Left renal cortex interstitium (tissue), 4 donors: ENCODE measurements at regions not wholly inside any gene's neighbourhood (a gene's known extent, or its start where the extent isn't known, plus 50 kb on each side); places are given as distances from the start of the nearest gene placed in this dataset.
"Not testable (repeated sequence)": the region's sequence is repeated elsewhere in the genome, so short reads cannot be mapped to it uniquely, and the experiment has no call there.

Experiments
- DNase-seq, 4 donors: peaks; one replicate each; pipeline ENCODE4 v3.0.0-alpha.2; 2013; ENCODE audit warnings: low read depth in 4 of 4, low spot score in 2 of 4, missing footprints in 1 of 4

DNA sequence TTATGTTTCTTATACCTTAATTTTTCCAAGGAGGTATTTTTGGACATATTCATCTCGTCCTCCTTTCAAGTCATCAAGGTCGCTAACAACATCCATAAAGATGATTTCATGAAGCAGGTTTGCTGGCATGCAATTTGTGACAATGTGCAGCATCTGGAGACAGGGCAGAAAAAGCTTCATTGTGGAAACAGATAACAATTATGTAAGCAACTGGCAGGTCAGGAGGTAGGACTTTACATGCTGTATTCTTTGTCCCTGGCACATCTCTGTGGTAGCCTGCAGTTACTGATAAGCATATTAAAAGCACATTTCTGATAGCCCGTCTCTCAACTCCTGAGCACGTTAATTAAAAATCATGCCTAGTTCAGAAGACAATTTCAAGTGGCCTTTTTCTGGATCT is 156.8 kb downstream of the LEPR start:
- no peak for DNase-seq

DNA sequence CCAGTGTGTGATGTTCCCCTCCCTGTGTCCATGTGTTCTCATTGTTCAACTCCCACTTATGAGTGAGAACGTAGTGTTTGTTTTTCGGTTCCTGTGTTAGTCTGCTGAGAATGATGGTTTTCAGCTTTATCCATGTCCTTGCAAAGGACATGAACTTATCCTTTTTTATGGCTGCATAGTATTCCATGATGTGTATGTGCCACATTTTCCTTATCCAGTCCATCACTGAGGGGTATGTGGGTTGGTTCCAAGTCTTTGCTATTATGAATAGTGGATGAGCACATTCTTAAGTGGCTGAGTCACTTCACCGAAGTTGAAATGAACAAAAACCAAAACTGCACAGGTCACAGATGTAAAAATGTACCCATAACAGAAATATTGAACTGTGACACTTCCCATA is 157.5 kb downstream of the LEPR start:
- DNase-seq, result not testable (repeated sequence)

DNA sequence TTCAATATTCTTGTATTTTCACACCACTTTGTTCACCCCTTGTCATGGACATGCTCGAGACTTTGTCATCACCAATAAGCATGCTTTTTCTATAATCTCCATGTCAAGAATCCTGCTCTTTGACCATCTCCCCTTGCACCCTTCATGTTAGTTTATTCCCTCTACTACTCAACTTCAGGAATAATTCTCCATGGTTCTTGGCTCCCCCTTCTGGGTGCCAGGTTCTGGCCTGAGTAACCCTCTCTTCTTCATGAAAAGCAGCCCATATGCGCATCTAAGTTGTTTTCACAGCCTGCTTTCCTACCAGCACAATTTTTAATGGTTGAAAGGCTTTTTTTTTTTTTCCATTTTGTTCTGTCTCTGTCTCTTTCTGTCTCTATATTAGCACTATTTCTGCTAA is 160.7 kb downstream of the LEPR start:
- DNase-seq, result no peak

DNA sequence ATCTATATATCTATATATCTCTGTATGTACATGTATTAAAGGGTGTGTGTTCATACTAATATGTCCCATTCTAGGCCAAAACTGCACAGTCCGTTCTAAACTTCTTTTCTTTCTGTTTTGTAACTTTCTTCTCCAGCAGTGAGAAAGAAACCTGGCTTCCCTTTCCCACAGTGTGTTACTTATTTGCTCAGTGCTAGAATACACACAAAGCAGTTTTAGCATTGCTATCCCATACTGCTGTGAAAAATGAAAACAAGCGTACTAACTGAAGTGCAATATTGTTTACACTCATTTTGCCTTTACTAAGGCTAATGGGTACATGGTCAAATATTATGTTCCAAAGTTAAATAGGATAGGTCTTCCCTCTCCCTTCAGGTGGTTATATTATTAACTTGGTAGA is 163.9 kb downstream of the LEPR start:
- DNase-seq, result no peak

DNA sequence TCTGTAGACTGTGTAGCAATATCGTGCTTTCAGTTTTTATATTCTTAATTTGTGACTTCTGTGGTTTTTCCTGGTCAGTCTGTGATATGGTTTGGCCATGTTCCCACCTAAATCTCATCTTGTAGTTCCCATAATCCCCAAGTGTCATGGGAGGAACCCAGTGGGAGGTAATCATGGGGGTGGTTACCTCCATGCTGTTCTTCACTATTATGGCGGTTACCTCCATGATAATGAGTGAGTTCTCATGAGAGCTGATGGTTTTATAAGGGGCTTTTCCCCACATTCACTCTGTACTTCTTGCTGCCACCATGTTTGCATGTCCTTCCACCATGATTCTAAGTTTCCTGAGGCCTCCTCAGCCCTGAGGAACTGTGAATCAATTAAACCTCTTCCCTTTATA is 169.8 kb downstream of the LEPR start:
- DNase-seq, result no peak

DNA sequence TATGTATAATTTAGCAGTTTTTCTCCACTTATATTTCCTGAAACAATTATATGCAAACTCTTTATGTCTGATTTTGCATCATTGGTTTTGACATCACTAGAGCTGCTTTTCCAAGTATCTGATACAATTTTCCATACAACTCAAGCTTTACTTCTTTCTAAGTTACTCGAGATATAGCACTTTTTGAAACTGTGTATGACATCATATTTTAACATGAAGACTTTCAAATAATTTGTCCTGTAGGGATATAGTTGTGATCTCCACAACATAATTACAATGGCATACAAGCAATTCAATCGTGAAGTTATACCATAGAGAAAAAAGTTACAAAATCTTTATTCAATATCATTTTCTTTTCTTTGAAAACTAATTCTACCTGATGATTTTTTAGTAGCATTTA is 173.0 kb downstream of the LEPR start:
- no peak for DNase-seq

DNA sequence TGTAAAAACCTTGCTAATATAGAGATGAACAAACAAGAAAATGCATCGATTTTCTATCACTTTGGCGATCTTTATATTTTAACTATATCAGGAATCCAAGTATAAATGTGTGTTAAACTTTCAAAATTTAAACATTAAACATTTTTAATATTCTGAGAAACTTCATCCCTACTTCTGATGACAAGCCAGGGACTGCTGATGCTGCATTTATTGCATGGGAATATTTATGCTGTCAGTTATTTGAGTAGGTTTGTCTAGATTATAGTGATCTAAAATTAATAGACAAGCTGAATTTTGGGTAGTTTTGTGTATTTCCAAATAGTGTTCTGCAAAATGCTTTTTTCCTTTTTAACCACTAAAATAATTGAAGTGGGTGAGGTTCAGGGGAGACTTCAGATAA is 175.3 kb downstream of the LEPR start:
- DNase-seq, result no peak

DNA sequence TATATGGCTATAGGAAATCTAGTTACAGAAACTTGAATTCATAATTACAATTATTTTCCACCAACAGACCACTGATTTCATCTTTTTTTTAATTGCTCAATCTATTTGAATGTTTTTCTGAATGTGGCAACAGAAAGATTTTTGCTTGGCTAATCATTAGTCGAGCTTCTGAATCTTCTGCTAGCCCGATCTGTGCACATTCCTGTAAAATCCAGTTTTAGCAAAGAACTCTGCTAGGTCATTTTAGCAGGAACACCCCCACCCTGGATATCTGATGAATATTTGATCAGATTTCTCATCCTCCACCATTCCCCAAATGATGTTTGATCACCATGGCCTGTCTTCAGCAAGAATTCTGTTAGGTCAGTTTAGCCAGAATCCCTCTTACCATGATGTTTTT is 176.3 kb downstream of the LEPR start:
- no peak for DNase-seq

DNA sequence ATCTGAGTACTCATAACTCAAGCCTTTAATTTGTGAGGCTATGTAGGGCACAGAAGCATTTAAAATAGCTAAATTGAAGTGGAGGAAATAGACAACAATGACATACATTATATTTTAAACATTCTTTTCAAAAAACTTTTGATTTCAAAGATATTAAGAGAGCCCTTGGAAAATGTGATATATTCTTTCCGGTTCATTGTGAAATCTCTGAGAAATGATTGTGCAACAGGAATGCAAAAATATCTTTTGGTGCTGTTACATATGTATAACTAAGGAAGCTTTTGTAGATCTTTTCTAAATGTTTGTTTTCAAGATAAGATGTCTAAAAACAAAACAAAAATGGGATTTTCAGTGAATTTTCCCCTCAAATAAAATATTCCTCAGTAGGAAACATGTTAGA is 185.2 kb downstream of the LEPR start:
- no peak for DNase-seq

DNA sequence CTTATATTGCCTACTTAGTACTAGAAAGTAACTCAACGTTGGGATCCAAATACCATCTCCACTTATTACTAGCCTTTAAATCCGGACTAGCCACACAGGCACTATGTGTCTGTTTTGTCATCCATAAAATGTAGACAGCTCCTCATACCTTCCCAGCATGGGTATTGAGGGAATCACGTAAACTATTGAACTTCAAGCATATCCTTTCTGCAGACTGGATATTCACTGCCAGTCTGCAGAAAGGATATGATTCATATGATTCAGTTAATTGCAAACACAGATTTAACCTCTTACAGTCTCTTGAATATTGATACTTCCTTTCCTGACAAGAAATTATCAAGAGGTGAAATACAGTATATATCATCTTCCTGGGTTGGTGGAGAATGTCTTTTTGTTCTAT is 186.0 kb downstream of the LEPR start:
- DNase-seq, result no peak

DNA sequence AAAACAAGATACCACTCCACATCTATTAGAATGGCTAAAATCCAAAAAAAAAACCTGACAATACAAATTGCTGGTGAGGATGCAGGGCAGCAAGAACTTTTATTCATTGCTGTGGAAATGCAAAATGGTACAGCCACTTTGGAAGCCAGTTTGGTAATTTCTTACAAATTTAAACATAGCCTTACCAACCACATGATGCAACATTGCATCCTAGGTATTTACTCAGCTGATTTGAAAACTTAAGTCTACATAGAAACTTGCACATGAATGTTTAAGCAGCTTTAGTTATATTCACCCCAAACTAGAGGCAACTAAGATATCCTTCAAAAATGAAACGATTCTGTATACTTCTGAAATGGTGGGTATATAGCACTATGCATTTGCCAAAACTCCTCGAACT is 178.8 kb upstream of the PDE4B start:
- no peak for DNase-seq

DNA sequence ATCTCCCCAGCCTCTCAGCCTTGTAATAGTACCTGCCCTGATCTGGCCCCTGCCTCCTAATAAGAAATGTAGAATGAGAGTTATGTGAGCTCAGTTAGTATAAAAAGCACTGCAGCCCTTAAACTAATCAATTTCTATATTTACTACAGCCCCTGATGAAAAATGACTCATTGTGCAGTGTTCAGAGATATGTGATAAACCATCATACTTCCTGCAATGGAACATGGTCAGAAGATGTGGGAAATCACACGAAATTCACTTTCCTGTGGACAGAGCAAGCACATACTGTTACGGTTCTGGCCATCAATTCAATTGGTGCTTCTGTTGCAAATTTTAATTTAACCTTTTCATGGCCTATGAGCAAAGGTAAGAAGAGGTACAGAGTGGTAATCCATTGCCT is 176.8 kb upstream of the PDE4B start:
- no peak for DNase-seq

DNA sequence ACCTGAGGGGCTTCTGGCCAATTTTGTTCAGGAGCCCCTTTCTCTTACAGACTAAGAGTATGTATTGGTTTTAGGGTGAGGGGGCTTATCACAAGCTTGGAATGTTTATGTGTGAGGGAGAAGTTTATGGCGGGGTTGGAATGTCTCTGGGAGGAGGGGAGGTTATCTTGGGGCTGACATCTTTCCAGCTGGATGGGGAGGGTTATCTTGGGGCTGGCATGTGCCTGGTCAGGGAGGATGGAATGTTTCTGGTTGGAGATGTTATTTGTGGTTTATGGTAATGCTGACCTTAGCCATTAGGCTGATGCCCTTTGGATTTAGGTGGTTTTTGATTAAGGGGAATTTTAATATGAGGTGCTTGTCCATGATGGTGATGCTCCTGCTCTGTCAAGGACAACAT is 171.0 kb upstream of the PDE4B start:
- DNase-seq, result not testable (repeated sequence)

DNA sequence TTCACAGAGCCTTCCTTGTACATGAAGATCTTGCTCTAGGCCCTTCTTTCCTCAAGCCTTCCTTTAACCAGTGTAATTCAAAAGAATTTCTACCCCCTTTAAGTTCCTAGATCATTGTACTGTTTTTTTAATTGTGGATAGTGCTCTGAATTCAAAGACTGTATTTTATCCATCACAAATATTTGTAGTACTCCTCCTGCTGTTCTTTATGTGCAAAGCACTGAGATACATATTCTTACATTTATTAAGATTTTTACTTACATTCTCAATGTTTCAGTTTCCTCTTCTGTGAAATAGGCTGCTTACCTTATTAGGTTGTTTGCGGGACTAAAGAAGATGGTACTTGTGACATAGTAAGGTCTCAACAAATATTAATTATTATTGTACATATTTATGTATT is 168.8 kb upstream of the PDE4B start:
- DNase-seq, result no peak

DNA sequence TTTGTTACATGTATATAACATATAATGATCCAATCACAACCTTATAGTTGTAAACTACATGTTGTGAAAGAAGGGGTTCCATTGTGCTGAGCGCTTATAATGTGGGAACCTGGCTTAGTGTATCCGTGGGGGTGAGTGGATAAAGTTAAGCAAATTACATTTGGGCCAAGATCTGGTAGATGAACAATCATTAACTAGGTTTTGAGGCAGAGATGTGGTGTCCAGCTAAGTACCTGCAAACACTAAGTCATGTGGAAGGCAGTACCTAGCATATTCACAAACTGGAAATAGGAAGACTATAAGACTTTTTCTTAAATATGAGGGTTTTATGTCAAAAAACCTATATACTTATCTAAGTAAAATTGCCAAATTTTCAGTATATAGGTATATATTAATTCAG is 167.2 kb upstream of the PDE4B start:
- DNase-seq, result no peak

DNA sequence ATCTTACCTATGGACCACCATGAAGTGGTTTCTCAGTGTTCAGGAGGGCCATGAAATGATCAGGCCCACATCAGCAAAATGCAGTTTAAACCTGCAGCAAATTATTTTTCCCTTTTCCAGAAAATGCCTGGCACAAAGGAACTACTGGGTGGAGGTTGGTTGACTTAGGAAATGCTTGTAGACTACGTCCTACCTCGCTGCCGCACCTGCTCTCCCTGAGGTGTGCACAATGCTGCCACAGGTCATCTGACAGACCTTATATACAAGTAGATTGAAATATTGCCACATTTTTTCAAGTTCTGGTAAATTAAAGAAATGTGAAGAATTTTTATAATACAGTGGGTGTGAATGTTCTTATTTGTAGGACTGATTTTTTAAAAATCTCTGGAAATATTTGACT is 166.7 kb upstream of the PDE4B start:
- no peak for DNase-seq

DNA sequence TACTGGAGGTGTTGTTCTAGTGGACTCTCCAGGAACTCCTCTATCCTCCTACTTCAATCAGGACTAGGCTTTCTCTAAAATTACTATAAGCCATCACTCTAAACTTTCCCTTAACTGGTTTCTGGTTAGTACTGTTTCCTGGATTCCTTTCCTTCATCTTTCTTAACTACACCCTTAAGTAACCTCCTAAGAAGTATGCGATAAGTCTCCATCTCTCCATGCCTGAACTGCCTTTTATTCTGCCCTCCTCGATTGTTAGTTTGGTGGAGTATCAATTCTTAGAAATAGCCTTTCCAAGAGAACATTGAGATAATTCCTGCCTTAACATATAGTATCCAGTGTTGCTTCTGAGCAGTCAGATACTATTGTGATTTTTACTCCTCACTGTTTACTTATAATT is 162.9 kb upstream of the PDE4B start:
- no peak for DNase-seq

DNA sequence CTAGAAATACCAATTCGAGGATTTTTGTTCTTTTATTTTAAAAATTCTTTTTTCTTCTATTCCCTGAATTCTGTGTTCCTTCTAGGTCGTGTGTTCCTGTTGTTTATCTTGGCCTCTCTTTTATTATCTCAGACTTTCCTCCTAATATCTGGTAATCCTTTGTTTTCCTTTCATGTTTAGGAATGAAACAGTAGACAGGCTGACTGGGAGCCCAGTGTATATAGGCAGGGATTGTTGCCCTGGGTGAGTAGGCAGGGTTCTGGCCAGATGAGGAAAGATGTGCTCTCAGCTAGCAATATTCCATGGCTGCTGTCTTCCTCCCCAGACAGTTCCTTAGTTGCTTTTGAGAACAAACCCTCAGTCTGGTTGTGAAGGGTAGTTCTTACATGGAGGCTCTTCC is 161.8 kb upstream of the PDE4B start:
- DNase-seq, result no peak

DNA sequence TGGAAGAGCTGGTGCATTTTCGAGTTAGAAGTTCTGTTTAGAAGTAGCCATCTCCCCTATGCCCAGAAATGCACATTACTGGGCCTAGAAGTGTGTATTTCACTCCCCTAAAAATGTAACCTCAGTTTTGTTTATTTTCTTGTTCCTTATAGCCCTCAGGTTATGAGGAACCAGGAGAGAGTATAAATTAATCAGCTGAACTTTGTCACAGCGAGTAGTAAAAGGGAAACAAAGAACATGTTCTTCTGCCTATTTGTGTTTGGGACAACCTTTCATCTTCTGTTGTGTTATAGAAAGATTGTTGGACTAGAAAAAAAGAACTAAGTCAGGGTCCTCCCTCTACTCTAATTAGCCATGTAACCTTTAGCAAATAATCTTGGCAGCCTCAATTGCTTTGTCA is 160.5 kb upstream of the PDE4B start:
- no peak for DNase-seq

DNA sequence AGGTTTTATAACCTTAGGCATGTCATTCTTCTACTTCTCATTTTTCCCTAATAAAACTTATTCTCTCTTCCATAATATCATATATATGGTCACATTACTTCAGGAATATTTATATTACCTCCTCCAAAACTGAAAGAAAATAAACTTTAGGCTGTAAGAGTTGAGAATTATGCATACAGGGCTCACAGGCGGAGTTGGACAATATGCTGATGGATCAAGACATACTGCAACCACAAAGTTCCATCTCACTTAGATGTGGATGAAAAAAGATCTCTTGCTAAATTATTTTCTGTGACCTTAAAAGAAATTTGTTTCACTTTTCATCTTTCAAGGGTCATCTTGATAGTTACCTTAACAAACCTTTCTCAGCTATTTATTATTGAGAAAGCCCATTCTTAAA is 152.6 kb upstream of the PDE4B start:
- no peak for DNase-seq

DNA sequence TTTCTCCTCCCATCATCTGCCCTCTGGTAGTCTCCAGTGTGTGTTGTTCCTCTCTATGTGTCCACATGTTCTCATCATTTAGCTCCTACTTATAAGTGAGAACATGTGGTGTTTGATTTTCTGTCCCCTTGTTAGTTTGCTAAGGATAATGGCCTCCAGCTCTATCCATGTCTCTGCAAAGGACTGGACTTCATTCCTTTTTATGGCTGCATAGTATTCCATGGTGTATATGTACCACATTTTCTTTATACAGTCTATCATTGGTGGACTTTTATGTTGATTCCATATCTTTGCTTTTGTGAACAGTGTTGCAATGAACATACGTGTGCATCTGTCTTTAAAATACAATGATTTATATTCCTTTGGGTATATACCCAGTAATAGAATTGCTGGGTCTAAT is 143.5 kb upstream of the PDE4B start:
- not testable (repeated sequence) for DNase-seq

DNA sequence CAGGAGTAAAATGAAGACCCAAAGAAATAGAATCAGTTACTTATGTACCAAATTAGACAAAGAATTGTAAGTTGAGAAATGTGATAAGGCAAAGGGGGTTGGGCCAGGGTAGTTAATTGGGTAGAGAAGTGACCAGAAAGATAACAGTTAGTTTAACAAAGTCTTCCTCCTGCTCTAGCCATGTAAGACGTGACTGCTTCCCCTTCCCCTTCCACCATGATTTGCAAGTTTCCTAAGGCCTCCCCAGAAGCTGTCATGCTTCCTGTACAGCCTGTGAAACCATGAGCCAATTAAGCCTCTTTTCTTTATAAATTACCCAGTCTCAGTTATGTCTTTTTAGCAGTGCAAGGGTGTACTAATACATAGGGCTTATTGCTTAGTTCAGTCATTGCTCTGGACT is 142.0 kb upstream of the PDE4B start:
- no peak for DNase-seq

DNA sequence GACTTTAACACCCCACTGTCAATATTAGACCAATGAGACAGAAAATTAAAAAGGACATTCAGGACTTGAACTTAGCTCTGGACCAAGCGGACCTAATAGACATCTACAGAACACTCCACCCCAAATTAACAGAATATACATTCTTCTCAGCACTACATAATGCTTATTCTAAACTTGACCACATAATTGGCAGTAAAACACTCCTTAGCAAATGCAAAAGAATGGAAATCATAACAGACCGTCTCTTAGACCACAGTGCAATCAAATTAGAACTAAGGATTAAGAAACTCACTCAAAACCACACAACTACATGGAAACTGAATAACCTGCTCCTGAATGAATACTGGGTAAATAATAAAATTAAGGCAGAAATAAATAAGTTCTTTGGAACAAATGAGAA is 138.2 kb upstream of the PDE4B start:
- DNase-seq, result not testable (repeated sequence)

DNA sequence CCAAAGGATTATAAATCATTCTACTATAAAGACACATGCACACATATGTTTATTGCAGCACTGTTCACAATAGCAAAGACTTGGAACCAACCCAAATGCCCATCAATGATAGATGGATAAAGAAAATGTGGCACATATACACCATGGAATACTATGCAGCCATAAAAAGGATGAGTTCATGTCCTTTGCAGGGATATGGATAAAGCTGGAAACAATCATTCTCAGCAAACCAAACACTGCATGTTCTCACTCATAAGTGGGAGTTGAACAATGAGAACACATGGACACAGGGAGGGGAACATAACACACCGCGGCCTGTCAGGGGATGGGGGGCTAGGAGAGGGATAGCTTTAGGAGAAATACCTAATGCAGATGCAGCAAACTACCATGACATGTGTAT is 135.1 kb upstream of the PDE4B start:
- not testable (repeated sequence) for DNase-seq
